GM19025 (cell line): ENCODE measurements at regions not wholly inside any gene's neighbourhood (a gene's known extent, or its start where the extent isn't known, plus 50 kb on each side); places are given as distances from the start of the nearest gene placed in this dataset.
"Not testable (repeated sequence)": the region's sequence is repeated elsewhere in the genome, so short reads cannot be mapped to it uniquely, and the experiment has no call there.

ENCODE experiments used
- ATAC-seq: cut with Tn5 transposase; IDR thresholded peaks from one replicate; pipeline ENCODE4 v1.9.1; 2021; ENCODE audit warnings: mild to moderate bottlenecking, low read depth, moderate library complexity; ENCODE audit not compliant: unreplicated experiment

DNA sequence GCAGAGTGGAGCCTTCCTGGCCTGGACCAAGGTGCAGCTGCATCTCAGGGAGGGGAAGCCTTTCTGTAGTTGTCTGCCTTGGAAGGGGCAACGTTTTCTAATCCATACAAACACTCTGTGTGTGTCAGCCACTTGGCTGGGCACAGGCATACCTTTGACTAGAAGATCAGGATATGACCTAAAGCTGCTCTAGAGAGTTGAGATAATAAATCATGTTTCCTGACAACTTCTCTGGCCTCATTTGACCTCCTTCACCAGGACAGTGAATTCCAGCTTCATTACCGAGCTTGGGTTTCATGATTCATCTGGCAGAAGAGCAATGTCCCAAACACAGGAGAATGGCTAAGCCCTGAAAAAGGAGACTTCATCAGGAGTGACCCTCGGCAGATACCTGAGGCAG lies 89.6 kb upstream of the KIT start:
- ATAC-seq, result no peak

DNA sequence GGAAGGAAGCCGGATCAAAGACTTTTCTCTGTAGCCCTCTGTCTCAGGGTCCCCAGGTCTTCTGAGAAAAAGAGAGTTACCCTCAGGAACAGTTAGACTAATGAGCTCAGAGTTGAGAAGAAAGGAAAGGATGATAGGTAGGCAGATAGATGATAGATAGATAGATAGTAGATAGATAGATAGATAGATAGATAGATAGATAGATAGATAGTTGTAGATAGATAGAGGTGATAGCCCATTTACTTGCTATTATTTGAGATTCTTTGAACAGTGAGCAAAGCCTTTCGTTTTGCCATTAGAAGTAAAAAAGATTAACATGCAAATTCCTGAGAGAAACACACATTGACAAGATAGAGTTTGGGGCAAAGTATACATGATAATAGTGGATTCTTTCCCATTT lies 86.9 kb upstream of the KIT start:
- ATAC-seq, result no peak

DNA sequence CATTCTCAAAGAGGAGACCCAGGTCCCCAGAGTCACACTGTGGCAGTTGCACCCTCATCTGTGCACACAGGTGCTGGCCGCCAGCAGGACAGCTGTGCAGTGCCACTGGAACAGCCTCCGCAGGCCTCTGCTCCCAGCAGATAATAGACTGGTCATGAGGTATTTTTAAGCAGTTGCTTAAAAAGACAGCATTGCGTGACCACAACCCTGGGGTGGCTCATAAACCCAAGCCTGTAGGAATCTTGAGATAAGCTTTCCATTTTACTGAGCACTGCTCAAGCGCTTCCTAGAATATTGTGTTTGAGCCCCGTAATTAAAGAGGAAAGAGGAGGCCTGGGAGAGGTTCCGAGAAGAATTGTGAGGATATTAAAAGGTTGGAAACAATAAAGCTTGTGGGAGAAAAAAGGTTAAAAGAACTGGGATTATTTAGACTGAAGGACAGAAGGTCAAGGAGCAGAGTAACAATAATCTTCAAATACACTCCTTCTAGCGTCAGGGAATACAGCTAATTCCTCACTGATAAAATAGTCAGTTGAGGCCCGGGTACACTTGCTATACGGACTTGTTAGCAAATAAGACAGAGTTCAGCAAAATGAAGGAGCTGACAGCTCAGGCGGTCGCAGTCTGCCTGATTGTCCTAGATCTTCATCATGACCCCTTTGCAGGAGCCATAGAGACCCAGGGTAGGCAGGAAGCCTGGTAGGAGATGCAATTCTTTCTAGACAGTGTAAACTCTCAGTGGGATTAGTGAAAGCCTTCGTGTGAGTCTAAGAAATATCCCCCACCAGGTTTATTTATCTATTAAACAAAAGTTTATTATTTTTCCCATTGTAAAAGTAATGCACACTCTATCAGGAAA lies 86.2 kb upstream of the KIT start:
- ATAC-seq, result no peak

DNA sequence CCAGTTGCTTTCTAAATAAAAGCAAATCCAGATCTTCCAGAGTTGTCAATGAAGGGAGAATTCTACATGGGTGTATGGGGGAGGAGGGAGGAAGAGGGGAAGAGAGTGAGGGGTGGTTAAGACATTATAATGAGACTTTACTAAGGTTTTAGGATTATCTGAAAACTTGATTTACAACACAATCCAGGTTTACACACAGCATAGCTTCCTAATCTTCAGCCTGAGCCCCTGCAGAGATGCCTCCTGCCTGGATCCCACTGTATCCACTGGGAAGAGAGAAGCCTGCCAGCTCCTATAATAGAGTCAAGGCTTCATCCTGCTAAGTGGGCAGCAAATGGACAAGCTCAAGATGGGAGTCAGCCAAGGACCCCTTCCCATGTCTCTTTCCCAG lies 85.6 kb upstream of the KIT start:
- ATAC-seq, result no peak

DNA sequence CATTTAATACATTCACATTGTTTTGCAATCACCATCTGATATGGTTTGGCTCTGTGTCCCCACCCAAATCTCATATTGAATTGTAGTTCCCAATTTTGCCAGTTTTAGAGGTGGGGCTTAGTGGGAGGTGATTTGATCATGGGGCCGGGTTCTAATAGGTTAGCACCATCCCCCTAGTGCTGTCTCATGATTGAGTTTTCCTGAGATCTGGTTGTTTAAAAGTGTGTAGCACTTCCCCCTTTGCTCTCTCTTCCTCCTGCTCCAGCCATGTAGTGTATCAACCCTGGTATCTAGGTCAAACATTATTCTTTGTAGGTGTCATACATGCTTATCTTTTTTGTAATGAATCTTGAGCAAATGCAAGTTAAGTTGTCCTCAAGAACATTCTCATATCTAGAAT lies 83.3 kb upstream of the KIT start:
- ATAC-seq, result no peak

DNA sequence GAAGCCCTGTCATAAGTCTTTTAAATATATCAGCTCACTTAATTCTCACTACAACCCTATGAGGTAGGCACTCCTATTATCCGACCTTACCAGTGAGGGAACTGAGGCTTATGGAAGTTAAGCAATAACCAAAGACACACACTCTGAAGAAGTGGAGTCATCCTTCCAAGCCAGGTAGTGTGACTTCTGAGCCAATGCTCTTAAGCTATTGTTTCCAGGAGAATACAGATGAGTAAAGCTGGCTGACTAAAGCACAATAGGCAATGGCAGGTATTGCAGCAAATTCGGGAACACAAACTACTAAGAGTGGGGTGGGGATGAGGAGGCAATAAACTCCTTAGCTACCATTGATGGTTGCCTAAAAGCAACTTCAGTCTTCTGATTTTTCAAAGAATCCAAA lies 81.8 kb upstream of the KIT start:
- no peak for ATAC-seq

DNA sequence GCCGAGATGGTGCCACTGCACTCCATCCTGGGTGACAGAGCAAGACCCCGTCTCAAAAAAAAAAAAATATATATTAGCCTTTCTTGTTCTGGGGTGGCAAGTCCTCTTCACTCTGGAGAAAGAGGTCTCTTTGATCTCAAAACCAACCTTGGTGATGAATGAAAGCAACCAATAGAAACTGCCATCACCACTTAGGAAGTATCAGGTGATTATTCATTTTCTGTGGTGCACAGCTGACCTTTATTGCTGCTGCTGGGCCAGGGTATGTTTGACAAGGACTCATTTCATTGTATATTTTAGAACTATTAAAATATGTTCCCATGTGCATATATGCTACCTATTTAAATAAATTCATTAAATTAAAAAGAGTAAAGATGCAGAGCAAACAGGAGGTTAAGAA lies 76.0 kb upstream of the KIT start:
- no peak for ATAC-seq

DNA sequence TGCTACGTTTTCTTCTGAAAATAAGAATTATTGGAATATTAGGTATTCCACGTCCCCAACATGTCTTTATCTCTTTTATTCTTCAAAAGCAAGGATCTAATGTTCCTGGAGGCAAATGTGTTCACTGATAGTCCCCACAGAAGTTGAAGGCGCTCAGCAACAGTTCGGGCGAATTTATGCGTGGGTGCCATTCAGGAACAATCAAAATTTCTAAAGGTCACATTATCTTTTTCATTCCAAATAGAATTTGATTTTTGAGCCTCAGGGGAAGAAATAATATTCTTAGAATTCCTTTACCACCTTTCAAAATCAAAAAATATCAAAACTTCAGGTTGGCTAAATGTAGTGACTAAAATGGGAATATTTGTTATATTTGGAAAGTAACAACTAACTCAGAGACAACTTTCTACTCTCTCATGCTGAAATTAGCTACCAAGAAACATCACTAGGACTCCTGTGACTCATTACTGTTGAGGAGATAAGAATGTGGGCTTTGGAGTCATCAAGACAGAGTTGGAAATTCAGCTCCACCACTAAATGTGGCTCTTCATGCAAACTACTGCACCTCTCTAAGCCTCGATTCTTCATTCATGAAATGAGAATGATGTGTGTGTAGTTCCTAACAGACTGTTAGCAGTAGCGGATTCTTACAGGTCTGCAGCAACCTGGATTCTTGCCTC lies 72.3 kb upstream of the KIT start:
- no peak for ATAC-seq

DNA sequence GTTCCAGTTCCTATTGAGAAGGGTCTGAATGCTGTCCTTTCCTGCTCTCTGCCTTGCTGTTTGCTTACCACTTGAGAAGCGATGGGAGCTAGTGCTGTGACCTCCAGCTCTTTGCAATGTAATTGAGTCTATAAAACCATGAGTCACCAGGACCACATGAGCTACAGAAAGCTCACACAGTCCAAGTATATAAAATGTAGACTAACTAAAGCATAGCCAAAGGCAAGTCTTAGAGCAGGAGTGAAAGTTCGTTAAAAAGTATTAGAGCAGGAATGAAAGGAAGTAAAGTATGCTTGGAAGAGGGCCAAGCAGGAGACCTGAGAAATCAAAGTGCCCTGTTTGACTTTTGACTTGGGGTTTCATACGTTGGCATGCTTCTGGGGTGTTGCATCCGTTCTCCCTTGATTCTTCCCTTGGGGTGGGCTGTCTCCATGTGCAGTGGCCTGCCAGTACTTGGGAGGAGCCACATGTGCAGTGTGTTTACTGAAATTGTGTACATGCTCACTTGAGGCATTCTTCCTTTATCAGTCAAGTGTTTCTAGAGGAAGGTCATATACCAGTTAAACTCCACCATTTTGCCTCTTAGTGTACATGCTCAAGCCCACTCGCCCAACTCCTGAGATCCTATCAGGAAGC lies 71.3 kb upstream of the KIT start:
- no peak for ATAC-seq

DNA sequence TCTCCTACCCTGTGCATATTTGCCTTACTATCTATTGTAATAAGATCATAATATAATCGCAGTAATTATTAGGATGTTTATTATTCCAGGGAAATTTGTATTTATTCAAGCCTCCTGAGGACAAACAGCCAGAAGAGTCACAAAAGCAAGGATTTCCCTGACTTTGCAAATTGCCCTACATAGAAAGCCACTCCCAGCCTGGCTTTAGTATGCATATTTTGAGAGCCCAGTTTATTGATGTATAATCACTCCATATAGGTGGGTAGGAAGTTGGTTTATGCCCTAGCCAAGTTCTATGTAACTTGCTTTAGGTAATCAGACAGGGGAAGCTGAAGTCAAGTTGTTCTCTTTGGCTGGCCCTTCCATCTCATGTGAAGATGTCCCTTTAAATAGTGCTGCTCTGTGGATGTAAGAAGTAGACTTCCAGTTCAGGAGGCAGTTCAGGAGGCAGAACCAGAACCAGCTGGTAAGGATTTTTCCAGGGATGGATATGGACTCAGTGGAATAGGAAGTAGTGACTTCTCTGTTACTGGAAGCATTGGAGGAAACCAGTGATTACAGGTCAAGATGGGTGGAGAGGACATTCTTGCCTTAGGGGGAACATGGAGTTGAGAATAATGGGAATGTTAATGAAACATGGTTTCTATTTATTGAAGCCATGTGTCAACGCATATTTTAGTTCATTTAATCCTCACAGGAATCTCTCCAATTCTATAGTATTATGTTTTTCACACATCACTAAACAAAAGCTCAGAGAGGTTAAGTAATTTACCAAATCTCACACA lies 70.5 kb upstream of the KIT start:
- ATAC-seq, result no peak

DNA sequence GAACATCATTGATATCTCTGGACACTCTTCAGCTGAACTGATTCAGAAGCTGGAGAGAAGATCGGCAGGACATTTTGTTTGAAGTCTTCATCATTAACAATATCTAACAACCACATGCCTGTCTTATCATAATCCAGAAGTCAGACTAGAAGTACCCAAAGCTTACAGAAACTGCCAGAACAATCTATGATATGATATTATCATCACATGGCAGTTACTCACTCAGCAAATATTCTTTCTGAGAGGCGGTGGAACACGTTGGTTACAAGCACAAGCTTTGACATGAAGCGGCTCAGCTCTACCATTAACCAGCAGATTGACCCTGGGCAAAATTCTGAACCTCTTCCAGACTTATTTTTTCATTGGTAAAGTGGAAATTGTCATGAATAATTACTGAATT lies 69.4 kb upstream of the KIT start:
- ATAC-seq, result no peak

DNA sequence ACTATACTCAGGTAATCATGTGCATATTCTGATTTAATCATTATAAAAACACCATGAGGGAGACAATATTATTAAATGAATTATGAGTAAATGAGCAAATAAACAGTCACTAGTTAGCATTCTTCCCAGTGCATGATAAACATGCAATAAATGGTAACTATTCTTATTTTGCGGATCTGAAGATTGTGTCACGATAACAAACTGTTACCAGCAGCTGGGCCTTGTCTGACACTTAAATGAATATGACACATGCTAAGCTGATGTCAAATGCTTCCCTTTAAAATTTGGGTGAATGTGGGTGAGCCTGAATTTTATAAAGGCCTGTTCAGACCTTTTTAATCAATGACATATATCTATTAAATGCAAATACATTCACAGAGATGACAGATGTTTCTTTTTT lies 68.2 kb upstream of the KIT start:
- no peak for ATAC-seq

DNA sequence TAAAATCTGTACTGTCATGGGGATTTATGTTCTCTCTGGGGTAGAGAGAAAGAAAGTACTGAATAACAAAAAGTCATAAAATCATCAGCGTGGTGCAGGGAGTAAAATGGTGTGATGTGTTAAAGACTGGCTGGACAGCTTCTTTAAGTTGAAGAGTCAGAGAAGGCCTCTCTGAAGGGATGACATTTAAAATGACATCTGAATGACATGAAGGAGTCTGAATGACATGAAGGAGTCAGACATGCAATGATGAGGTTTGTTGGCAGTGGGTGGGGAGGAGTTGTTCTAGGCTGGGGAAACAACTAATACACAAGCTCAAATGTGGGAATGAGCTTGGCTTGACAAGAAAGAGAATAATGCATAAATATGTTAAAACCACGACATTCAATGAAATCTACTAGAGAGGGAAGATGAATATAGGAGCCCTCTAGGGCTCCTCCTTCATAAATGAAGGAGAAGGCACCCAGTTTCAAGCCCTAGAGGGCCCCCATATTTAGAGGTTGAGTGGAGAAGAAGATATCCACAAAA lies 63.9 kb upstream of the KIT start:
- ATAC-seq, result no peak

DNA sequence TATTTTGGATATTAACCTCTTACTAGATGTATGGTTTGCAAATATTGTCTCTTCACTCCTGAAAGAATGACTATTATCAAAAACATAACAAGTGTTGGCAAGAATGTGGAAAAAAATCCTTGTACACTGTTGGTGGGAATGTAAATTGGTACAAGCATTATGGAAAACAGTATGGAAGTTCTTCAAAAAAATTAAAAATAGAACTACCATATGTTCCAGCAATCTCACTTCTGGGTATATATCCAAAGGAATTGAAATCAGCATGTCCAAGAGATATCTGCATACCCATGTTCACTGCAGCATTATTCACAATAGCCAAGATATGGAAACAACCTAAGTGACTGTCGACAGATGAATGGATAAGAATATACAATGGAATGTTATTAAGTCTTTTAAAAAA lies 61.6 kb upstream of the KIT start:
- ATAC-seq, result no peak

DNA sequence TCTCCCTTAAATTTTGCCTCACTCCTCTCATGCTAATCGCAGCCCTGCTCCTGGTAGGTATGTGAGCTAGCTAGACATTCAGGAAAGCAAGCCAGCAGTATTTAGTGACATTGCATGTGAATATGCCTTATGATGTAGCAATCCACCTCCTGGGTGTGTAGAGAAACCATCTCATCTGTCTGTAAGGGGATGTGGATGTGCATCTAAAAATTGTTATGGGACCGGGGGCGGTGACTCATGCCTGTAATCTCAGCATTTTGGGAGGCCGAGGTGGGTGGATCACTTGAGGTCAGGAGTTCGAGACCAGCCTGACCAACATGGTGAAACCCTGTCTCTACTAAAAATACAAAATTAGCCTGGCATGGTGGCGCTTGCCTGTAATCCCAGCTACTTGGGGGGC lies 60.1 kb upstream of the KIT start:
- not testable (repeated sequence) for ATAC-seq

DNA sequence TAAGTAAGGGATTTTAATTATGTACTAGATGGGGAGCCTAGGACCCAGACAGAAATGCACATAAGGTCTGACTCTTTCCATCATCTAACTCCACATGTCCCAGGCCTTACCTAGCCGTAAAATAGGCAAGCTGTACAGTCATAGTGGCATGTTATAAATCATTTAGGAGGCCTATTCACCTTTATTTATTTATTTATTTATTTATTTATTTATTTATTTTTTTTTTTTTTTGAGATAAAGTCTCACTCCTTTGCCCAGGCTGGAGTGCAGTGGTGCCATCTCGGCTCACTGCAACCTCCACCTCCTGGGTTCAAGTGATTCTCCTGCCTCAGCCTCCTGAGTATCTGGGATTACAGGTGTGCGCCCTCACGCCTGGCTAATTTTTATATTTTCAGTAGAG lies 55.6 kb upstream of the KIT start:
- ATAC-seq, result not testable (repeated sequence)

DNA sequence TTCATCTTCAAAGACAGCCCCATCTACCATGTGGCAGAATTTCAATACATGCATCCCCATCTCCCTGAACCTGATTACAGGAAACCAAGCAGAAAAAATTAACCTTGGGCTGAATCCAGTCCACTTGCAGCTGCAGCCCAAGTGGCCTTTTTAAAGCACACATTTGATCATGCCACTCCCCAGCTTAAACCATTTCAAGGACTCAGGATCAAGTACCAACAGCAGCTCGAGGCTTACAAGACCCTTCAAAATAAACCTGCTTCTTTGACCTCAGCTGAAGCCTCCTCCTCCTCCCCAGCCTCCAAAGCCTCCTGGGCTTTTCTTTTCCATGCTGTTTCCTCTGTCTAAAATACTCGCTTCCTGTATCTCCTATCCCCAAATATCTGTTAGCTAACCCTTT lies 50.7 kb upstream of the KIT start:
- ATAC-seq, result no peak

DNA sequence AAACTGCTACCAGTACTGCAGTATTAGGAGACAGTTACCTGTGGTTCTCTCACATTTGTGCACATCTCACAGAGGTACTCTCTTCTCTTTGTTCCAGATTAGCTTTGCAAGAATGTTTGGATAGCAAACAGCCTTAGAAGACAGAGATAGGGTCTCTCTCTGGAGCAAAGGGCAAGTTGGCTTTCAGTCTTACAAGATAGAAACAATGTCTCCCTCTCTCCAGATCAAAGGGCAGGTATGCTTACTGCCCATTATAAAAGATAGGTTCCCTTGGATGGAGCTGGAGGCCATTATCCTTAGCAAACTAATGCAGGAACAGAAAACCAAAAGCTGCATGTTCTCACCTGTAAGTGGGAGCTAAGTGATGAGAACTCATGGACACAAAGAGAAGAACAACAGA lies 50.2 kb upstream of the KIT start:
- ATAC-seq, result no peak
